Neuronal stem cell (in vitro differentiated cells): ENCODE measurements at regions not wholly inside any gene's neighbourhood (a gene's known extent, or its start where the extent isn't known, plus 50 kb on each side); places are given as distances from the start of the nearest gene placed in this dataset.

Source experiments
- DNase-seq: peaks from one replicate; pipeline ENCODE4 v3.0.0-alpha.2; 2013; ENCODE audit warnings: low spot score
- H2AFZ ChIP-seq: one replicate; pipeline ENCODE4 v1.6.1; 2013; ENCODE audit warnings: mild to moderate bottlenecking, low read length, inconsistent platforms
- H2AK5ac ChIP-seq: 2 replicates; pipeline ENCODE4 v1.6.1; 2013; ENCODE audit warnings: low read depth, mild to moderate bottlenecking, inconsistent platforms, low read length, moderate library complexity, mixed read lengths
- H2BK120ac ChIP-seq: 2 replicates; pipeline ENCODE4 v1.6.1; 2013; ENCODE audit warnings: low read depth, mild to moderate bottlenecking, inconsistent platforms, low read length, moderate library complexity, mixed read lengths
- H2BK12ac ChIP-seq: one replicate; pipeline ENCODE4 v1.6.1; 2013; ENCODE audit warnings: low read length, inconsistent platforms
- H2BK15ac ChIP-seq: 2 replicates; pipeline ENCODE4 v1.6.1; 2013; ENCODE audit warnings: mild to moderate bottlenecking, low read length, inconsistent platforms, mixed read lengths
- H2BK5ac ChIP-seq: one replicate; pipeline ENCODE4 v1.6.1; 2013; ENCODE audit warnings: inconsistent platforms, mild to moderate bottlenecking, low read length, moderate library complexity
- H3K14ac ChIP-seq: one replicate; pipeline ENCODE4 v1.6.1; 2013; ENCODE audit warnings: low read length, inconsistent platforms
- H3K18ac ChIP-seq: 2 replicates; pipeline ENCODE4 v1.6.1; 2013; ENCODE audit warnings: low read length, inconsistent platforms
- H3K23ac ChIP-seq: 2 replicates; pipeline ENCODE4 v1.6.1; 2013; ENCODE audit warnings: low read depth, mild to moderate bottlenecking, mixed read lengths, low read length, inconsistent platforms; ENCODE audit not compliant: poor library complexity
- H3K27ac ChIP-seq: replicated peaks from 3 replicates; pipeline ENCODE4 v1.5.1; 2013; ENCODE audit warnings: low read length, inconsistent platforms
- H3K27me3 ChIP-seq, 3 experiments: 2 replicates each; pipeline ENCODE4 v1.6.1; 2013; ENCODE audit warnings: low read length in 3 of 3, mild to moderate bottlenecking in 2 of 3, inconsistent platforms in 1 of 3, low read depth in 1 of 3, mixed read lengths in 1 of 3, moderate library complexity in 1 of 3; ENCODE audit not compliant: control insufficient read depth in 3 of 3, insufficient read depth in 3 of 3
- H3K36me3 ChIP-seq, 2 donors: replicated peaks in 1 of 2; 2 replicates each; pipeline ENCODE4 v1.6.1; 2013; ENCODE audit warnings: low read length in 2 of 2; ENCODE audit not compliant: control insufficient read depth in 2 of 2, insufficient read depth in 2 of 2
- H3K4ac ChIP-seq: 2 replicates; pipeline ENCODE4 v1.6.1; 2013; ENCODE audit warnings: inconsistent platforms, mild to moderate bottlenecking, low read length, moderate library complexity
- H3K4me1 ChIP-seq, 2 donors: 1 replicate in 1 of 2; 2 replicates in 1 of 2; pipeline ENCODE4 v1.6.1; 2013; ENCODE audit warnings: low read length in 2 of 2, low read depth in 1 of 2; ENCODE audit not compliant: control insufficient read depth in 2 of 2, insufficient read depth in 1 of 2
- H3K4me2 ChIP-seq: one replicate; pipeline ENCODE4 v1.6.1; 2013; ENCODE audit warnings: mild to moderate bottlenecking, low read length, inconsistent platforms; ENCODE audit not compliant: insufficient read depth, poor library complexity, severe bottlenecking
- H3K4me3 ChIP-seq, 2 donors: 2 replicates each; pipeline ENCODE4 v1.5.1; 2013; ENCODE audit warnings: low read length in 2 of 2, mild to moderate bottlenecking in 2 of 2, inconsistent platforms in 1 of 2, moderate library complexity in 1 of 2
- H3K79me1 ChIP-seq: one replicate; pipeline ENCODE4 v1.6.1; 2013; ENCODE audit warnings: low read depth, mild to moderate bottlenecking, inconsistent platforms, low read length, moderate library complexity
- H3K9ac ChIP-seq: one replicate; pipeline ENCODE4 v1.6.1; 2013; ENCODE audit warnings: mild to moderate bottlenecking, low read depth, low read length, inconsistent platforms; ENCODE audit not compliant: poor library complexity
- H3K9me3 ChIP-seq, 2 donors: replicated peaks in 1 of 2; 2 replicates each; pipeline versions ENCODE3 to v1.6.1; 2013; ENCODE audit warnings: low read length in 2 of 2, mild to moderate bottlenecking in 2 of 2, inconsistent platforms in 1 of 2, low read depth in 1 of 2, mixed read lengths in 1 of 2, moderate library complexity in 1 of 2; ENCODE audit not compliant: control insufficient read depth in 2 of 2, insufficient read depth in 1 of 2
- H4K8ac ChIP-seq: one replicate; pipeline ENCODE4 v1.6.1; 2013; ENCODE audit warnings: low read depth, mild to moderate bottlenecking, inconsistent platforms, low read length, moderate library complexity
- H4K91ac ChIP-seq: one replicate; pipeline ENCODE4 v1.6.1; 2013; ENCODE audit warnings: low read length, low read depth, mild to moderate bottlenecking, inconsistent platforms; ENCODE audit not compliant: poor library complexity
- WGBS, 2 donors: extraction: QIAGEN DNeasy Blood & Tissue Kit; methylation state at CpG; one replicate each; pipeline ENCODE4 v1.1.7; 2013; ENCODE audit warnings: missing lambda C conversion rate in 2 of 2, mixed read lengths in 1 of 2; ENCODE audit not compliant: insufficient read length in 2 of 2, insufficient replicate concordance in 1 of 2; ENCODE audit errors: extremely low coverage in 2 of 2; 5-methylcytosine and 5-hydroxymethylcytosine counted together

GRCh38 chr1:78715181-78715661, 65.6 kb downstream of the IFI44 start:
- Histone ChIP-seq H2BK5ac (no peak overlapping the region), H3K23ac (no peak overlapping the region), H3K18ac (no peak overlapping the region), H3K9ac (no peak overlapping the region), H3K27me3 (no peaks in the 10 kb centered on the region), H4K8ac (no peak overlapping the region), H3K9me3 (no peaks in the 10 kb centered on the region), H2BK12ac (no peak overlapping the region), H3K4ac (no peak overlapping the region), H3K79me1 (no peaks in the 10 kb centered on the region), H3K36me3 (no peaks in the 10 kb centered on the region), H3K14ac (no peak overlapping the region), H3K4me1 (peaks cover 0 to 4% of the 10 kb centered on the region in 2 donors), H2BK15ac (no peak overlapping the region), H3K27ac (no peak overlapping the region), H2BK120ac (no peak overlapping the region), H2AFZ (no peak overlapping the region), H3K4me3 (no peak overlapping the region), H2AK5ac (no peak overlapping the region), H4K91ac (no peak overlapping the region), H3K4me2 (no peak overlapping the region)
- DNase-seq: no peak

GRCh38 chr1:78716186-78716585, 66.6 kb downstream of the IFI44 start:
- no peak overlapping the region for H2AFZ ChIP-seq
- no peaks in the 10 kb centered on the region for H3K36me3 ChIP-seq
- H3K4me1 ChIP-seq: peaks cover 0 to 4% of the 10 kb centered on the region in 2 donors
- H4K8ac ChIP-seq: no peak overlapping the region
- H3K4me3 ChIP-seq: no peak overlapping the region
- no peak for DNase-seq
- no peak overlapping the region for H3K4me2 ChIP-seq
- no peak overlapping the region for H4K91ac ChIP-seq
- no peak overlapping the region for H2BK120ac ChIP-seq
- no peaks in the 10 kb centered on the region for H3K27me3 ChIP-seq
- H3K18ac ChIP-seq: no peak overlapping the region
- H3K27ac ChIP-seq: no peak overlapping the region
- no peak overlapping the region for H2AK5ac ChIP-seq
- no peaks in the 10 kb centered on the region for H3K9me3 ChIP-seq
- no peak overlapping the region for H3K23ac ChIP-seq
- no peak overlapping the region for H2BK12ac ChIP-seq
- no peak overlapping the region for H3K14ac ChIP-seq
- no peak overlapping the region for H3K9ac ChIP-seq
- no peaks in the 10 kb centered on the region for H3K79me1 ChIP-seq
- H3K4ac ChIP-seq: no peak overlapping the region
- H2BK15ac ChIP-seq: no peak overlapping the region
- H2BK5ac ChIP-seq: no peak overlapping the region

GRCh38 chr1:78718566-78718965, 68.9 kb downstream of the IFI44 start:
- no peak overlapping the region for H3K4ac ChIP-seq
- H2AFZ ChIP-seq: no peak overlapping the region
- H3K14ac ChIP-seq: no peak overlapping the region
- H3K23ac ChIP-seq: no peak overlapping the region
- no peak overlapping the region for H3K4me2 ChIP-seq
- H2BK5ac ChIP-seq: no peak overlapping the region
- DNase-seq: no peak
- H4K8ac ChIP-seq: no peak overlapping the region
- no peaks in the 10 kb centered on the region for H3K27me3 ChIP-seq
- H3K9me3 ChIP-seq: no peaks in the 10 kb centered on the region
- no peak overlapping the region for H2BK15ac ChIP-seq
- no peak overlapping the region for H2AK5ac ChIP-seq
- no CpG with 5 or more reads among the region's 2 CpGs for WGBS, 2 donors
- no peak overlapping the region for H4K91ac ChIP-seq
- no peak overlapping the region for H2BK120ac ChIP-seq
- no peaks in the 10 kb centered on the region for H3K79me1 ChIP-seq
- H3K18ac ChIP-seq: no peak overlapping the region
- no peak overlapping the region for H2BK12ac ChIP-seq
- no peaks in the 10 kb centered on the region for H3K36me3 ChIP-seq
- H3K4me1 ChIP-seq: peaks cover 0 to 4% of the 10 kb centered on the region in 2 donors
- no peak overlapping the region for H3K4me3 ChIP-seq
- H3K9ac ChIP-seq: no peak overlapping the region
- H3K27ac ChIP-seq: no peak overlapping the region

GRCh38 chr1:78721136-78721535, 71.5 kb downstream of the IFI44 start:
- Histone ChIP-seq H3K18ac (no peak overlapping the region), H4K91ac (no peak overlapping the region), H3K23ac (no peak overlapping the region), H3K27ac (no peak overlapping the region), H2BK12ac (no peak overlapping the region), H3K4me3 (no peak overlapping the region), H3K4ac (no peak overlapping the region), H3K14ac (no peak overlapping the region), H3K4me2 (no peak overlapping the region), H4K8ac (no peak overlapping the region), H3K27me3 (no peaks in the 10 kb centered on the region), H2AK5ac (no peak overlapping the region), H3K4me1 (no peaks in the 10 kb centered on the region), H3K36me3 (no peaks in the 10 kb centered on the region), H2BK120ac (no peak overlapping the region), H3K79me1 (no peaks in the 10 kb centered on the region), H2AFZ (no peak overlapping the region), H2BK15ac (no peak overlapping the region), H3K9ac (no peak overlapping the region), H3K9me3 (no peaks in the 10 kb centered on the region), H2BK5ac (no peak overlapping the region)
- DNase-seq: no peak
- WGBS, 2 donors: no CpG with 5 or more reads among the region's 3 CpGs
